IMR-90 (cell line): ENCODE measurements at regions not wholly inside any gene's neighbourhood (a gene's known extent, or its start where the extent isn't known, plus 50 kb on each side); places are given as distances from the start of the nearest gene placed in this dataset.

Experiments
- ATAC-seq: fragments of 200-7000 bp; cut with Tn5 transposase; 2 replicates; pipeline ENCODE4 v1.9.1; 2020; ENCODE audit warnings: low read depth, mild to moderate bottlenecking, moderate library complexity
- BruUV-seq: library from RNA; stranded (reverse); fragments of 400-500 nt; replicated peaks from 2 replicates; lab custom pipeline; 2021; lab: Mats Ljungman, UMichigan
- CTCF ChIA-PET: fragments of 300-600 bp; formaldehyde crosslinking; extraction: SDS; loops from one replicate; lab custom pipeline; 2021; ENCODE audit warnings: antibody characterized with exemption; lab: Yijun Ruan, JAX
- POLR2A ChIA-PET: fragments of 300-600 bp; sonication (Branson Sonifier 250); formaldehyde crosslinking; loops from one replicate; lab custom pipeline; 2022; ENCODE audit warnings: antibody characterized with exemption; ENCODE audit not compliant: unreplicated experiment; lab: Charles Lee
- DNase-seq: peaks from one replicate; pipeline ENCODE4 v3.0.0; 2013
- H2AFZ ChIP-seq: replicated peaks from 2 replicates; pipeline ENCODE3; 2013; ENCODE audit warnings: low read length, mild to moderate bottlenecking; ENCODE audit not compliant: poor library complexity
- H2AK5ac ChIP-seq: 2 replicates; pipeline ENCODE4 v1.6.1; 2013; ENCODE audit warnings: low read depth, low read length, inconsistent platforms
- H2AK9ac ChIP-seq: replicated peaks from 2 replicates; pipeline ENCODE3; 2013; ENCODE audit warnings: mild to moderate bottlenecking, low read depth, low read length, moderate library complexity; ENCODE audit not compliant: poor library complexity
- H2BK120ac ChIP-seq: 2 replicates; pipeline ENCODE4 v1.6.1; 2013; ENCODE audit warnings: low read depth, low read length, inconsistent platforms
- H2BK15ac ChIP-seq: 3 replicates; pipeline ENCODE4 v1.6.1; 2013; ENCODE audit warnings: low read depth, low read length, inconsistent platforms
- H2BK20ac ChIP-seq: 2 replicates; pipeline ENCODE4 v1.6.1; 2013; ENCODE audit warnings: low read depth, mild to moderate bottlenecking, inconsistent platforms, low read length, moderate library complexity
- H2BK5ac ChIP-seq: 2 replicates; pipeline ENCODE4 v1.6.1; 2013; ENCODE audit warnings: mild to moderate bottlenecking, low read depth, low read length, inconsistent platforms; ENCODE audit not compliant: poor library complexity, severe bottlenecking
- H3K14ac ChIP-seq: replicated peaks from 2 replicates; pipeline ENCODE4 v1.6.1; 2013; ENCODE audit warnings: low read depth, low read length, inconsistent platforms
- H3K18ac ChIP-seq: 2 replicates; pipeline ENCODE4 v1.6.1; 2013; ENCODE audit warnings: low read depth, low read length, control low read depth
- H3K23ac ChIP-seq: 2 replicates; pipeline ENCODE4 v1.6.1; 2013; ENCODE audit warnings: low read depth, low read length, inconsistent platforms
- H3K27ac ChIP-seq: 2 replicates; pipeline ENCODE4 v1.5.1; 2013; ENCODE audit warnings: mild to moderate bottlenecking, control low read depth, low read length; ENCODE audit not compliant: insufficient read depth
- H3K27me3 ChIP-seq: 2 replicates; pipeline ENCODE4 v1.6.1; 2013; ENCODE audit warnings: low read length; ENCODE audit not compliant: control insufficient read depth, insufficient read depth
- H3K36me3 ChIP-seq: 2 replicates; pipeline ENCODE4 v1.6.1; 2013; ENCODE audit warnings: low read length, mixed read lengths; ENCODE audit not compliant: control insufficient read depth, insufficient read depth
- H3K4ac ChIP-seq: 2 replicates; pipeline ENCODE4 v1.6.1; 2013; ENCODE audit warnings: low read depth, low read length, inconsistent platforms
- H3K4me1 ChIP-seq: 2 replicates; pipeline ENCODE4 v1.6.1; 2013; ENCODE audit warnings: low read length, mixed read lengths; ENCODE audit not compliant: control insufficient read depth, insufficient read depth
- H3K4me2 ChIP-seq: 2 replicates; pipeline ENCODE4 v1.6.1; 2013; ENCODE audit warnings: low read depth, mild to moderate bottlenecking, control low read depth, low read length, moderate library complexity
- H3K4me3 ChIP-seq: 2 replicates; pipeline ENCODE4 v1.5.1; 2013; ENCODE audit warnings: low read depth, mild to moderate bottlenecking, control low read depth, low read length, moderate library complexity; ENCODE audit not compliant: insufficient read depth
- H3K56ac ChIP-seq: 2 replicates; pipeline ENCODE4 v1.6.1; 2013; ENCODE audit warnings: low read length, inconsistent platforms; ENCODE audit not compliant: insufficient read depth; ENCODE audit errors: extremely low read depth
- H3K79me1 ChIP-seq, 2 experiments: 2 replicates each; pipeline ENCODE4 v1.6.1; 2013; ENCODE audit warnings: low read length in 2 of 2, inconsistent platforms in 1 of 2, low read depth in 1 of 2
- H3K9ac ChIP-seq: 2 replicates; pipeline ENCODE4 v1.6.1; 2013; ENCODE audit warnings: low read depth, low read length, control low read depth
- H3K9me1 ChIP-seq: 2 replicates; pipeline ENCODE4 v1.6.1; 2013; ENCODE audit warnings: low read length, inconsistent platforms; ENCODE audit not compliant: insufficient read depth
- H3K9me3 ChIP-seq: 2 replicates; pipeline ENCODE4 v1.6.1; 2013; ENCODE audit warnings: low read length; ENCODE audit not compliant: control insufficient read depth, insufficient read depth
- H4K20me1 ChIP-seq: 2 replicates; pipeline ENCODE4 v1.6.1; 2013; ENCODE audit warnings: low read length, inconsistent platforms; ENCODE audit not compliant: insufficient read depth
- H4K5ac ChIP-seq: 2 replicates; pipeline ENCODE4 v1.6.1; 2013; ENCODE audit warnings: mild to moderate bottlenecking, low read depth, low read length, control low read depth
- H4K8ac ChIP-seq, 2 experiments: 2 replicates each; pipeline ENCODE4 v1.6.1; 2013; ENCODE audit warnings: low read depth in 2 of 2, low read length in 2 of 2, control low read depth in 1 of 2, inconsistent platforms in 1 of 2
- H4K91ac ChIP-seq: 2 replicates; pipeline ENCODE4 v1.6.1; 2013; ENCODE audit warnings: low read depth, low read length, inconsistent platforms; ENCODE audit not compliant: insufficient read depth
- BHLHE40 ChIP-seq: fragments of 150-350 bp; IDR thresholded peaks from 2 replicates; pipeline ENCODE4 v1.6.1; 2016; ENCODE audit warnings: mild to moderate bottlenecking, low read depth, low read length
- CEBPB ChIP-seq: IDR thresholded peaks from 2 replicates; pipeline ENCODE4 v1.6.1; 2012; ENCODE audit warnings: low read depth, low read length, improper control_type of control experiment
- CHD1 ChIP-seq: IDR thresholded peaks from 2 replicates; pipeline ENCODE4 v1.6.1; 2012; ENCODE audit warnings: low read depth, low read length, improper control_type of control experiment
- CTCF ChIP-seq: conservative IDR thresholded peaks from 2 replicates; pipeline ENCODE4 v1.5.1; 2012; ENCODE audit warnings: mild to moderate bottlenecking, low read depth, low read length, improper control_type of control experiment
- ELK1 ChIP-seq: fragments of 150-350 bp; IDR thresholded peaks from 2 replicates; pipeline ENCODE4 v1.6.1; 2016; ENCODE audit warnings: low read depth, mild to moderate bottlenecking, low read length, moderate library complexity, borderline replicate concordance
- FOS ChIP-seq: fragments of 150-350 bp; IDR thresholded peaks from 2 replicates; pipeline ENCODE4 v1.6.1; 2016; ENCODE audit warnings: low read depth, low read length
- MAFK ChIP-seq: IDR thresholded peaks from 2 replicates; pipeline ENCODE4 v1.6.1; 2012; ENCODE audit warnings: low read depth, low read length, improper control_type of control experiment
- MAZ ChIP-seq: IDR thresholded peaks from 2 replicates; pipeline ENCODE4 v1.6.1; 2012; ENCODE audit warnings: low read depth, mild to moderate bottlenecking, low read length, improper control_type of control experiment, moderate library complexity, borderline replicate concordance
- MXI1 ChIP-seq: IDR thresholded peaks from 2 replicates; pipeline ENCODE4 v1.6.1; 2012; ENCODE audit warnings: low read depth, mild to moderate bottlenecking, low read length, moderate library complexity, borderline replicate concordance
- NFE2L2 ChIP-seq: fragments of 150-350 bp; IDR thresholded peaks from 2 replicates; pipeline ENCODE4 v1.6.1; 2016; ENCODE audit warnings: low read depth, mild to moderate bottlenecking, low read length
- POLR2A ChIP-seq: IDR thresholded peaks from 2 replicates; pipeline ENCODE4 v1.6.1; 2012; ENCODE audit warnings: mild to moderate bottlenecking, low read depth, low read length
- RAD21 ChIP-seq: IDR thresholded peaks from 2 replicates; pipeline ENCODE4 v1.6.1; 2012; ENCODE audit warnings: low read length, improper control_type of control experiment
- RCOR1 ChIP-seq: IDR thresholded peaks from 2 replicates; pipeline ENCODE4 v1.6.1; 2012; ENCODE audit warnings: mild to moderate bottlenecking, low read length, improper control_type of control experiment; ENCODE audit not compliant: insufficient replicate concordance
- RFX5 ChIP-seq: IDR thresholded peaks from 2 replicates; pipeline ENCODE4 v1.8.0; 2012; ENCODE audit warnings: low read depth, mild to moderate bottlenecking, low read length, moderate library complexity
- SMC3 ChIP-seq: fragments of 150-350 bp; IDR thresholded peaks from 2 replicates; pipeline ENCODE4 v1.6.1; 2016; ENCODE audit warnings: low read depth, mild to moderate bottlenecking, antibody characterized with exemption, low read length, moderate library complexity
- USF2 ChIP-seq: fragments of 150-350 bp; IDR thresholded peaks from 2 replicates; pipeline ENCODE4 v1.6.1; 2017; ENCODE audit warnings: mild to moderate bottlenecking, antibody characterized with exemption, low read length, low read depth
- WGBS, 2 experiments: methylation state at CpG; one replicate each; pipeline versions ENCODE4 v1.1.5 to v1.1.7; 2013; ENCODE audit warnings: missing lambda C conversion rate in 2 of 2; ENCODE audit not compliant: insufficient read length in 1 of 2; ENCODE audit errors: extremely low coverage in 2 of 2; 5-methylcytosine and 5-hydroxymethylcytosine counted together
- dilution Hi-C: fragments of 300-500 bp; cut with HindIII; formaldehyde crosslinking; loops from one replicate; pipeline ENCODE4 v1.14.3; 2018; ENCODE audit warnings: low sequenced_read_pairs; ENCODE audit not compliant: unreplicated experiment
- in situ Hi-C: fragments of 300-500 bp; cut with MboI; formaldehyde crosslinking; loops from 3 replicates; pipeline ENCODE4 v1.14.3; 2019; ENCODE audit warnings: low sequenced_read_pairs, inconsistent platforms, mixed read lengths
- intact Hi-C: fragments of 100-400 bp; cut with micrococcal nuclease; formaldehyde crosslinking; loops from 2 replicates; pipeline ENCODE4 v1.10.0; 2022

- Histone ChIP-seq H4K8ac (no peak overlapping the region; a peak in 1 of 4 replicates), H3K4ac (peak overlapping the region; percentile 43; the same call in 1 of the 2 replicates), H3K27me3 (no peaks in the 10 kb centered on the region), H2BK120ac (peak overlapping the region; percentile 41; the same call in 1 of the 2 replicates), H3K4me1 (peaks cover 6% of the 10 kb centered on the region), H3K4me2 (no peak overlapping the region), H3K4me3 (no peak overlapping the region), H2AK5ac (peak overlapping the region; percentile 43; the same call in 1 of the 2 replicates), H2AFZ (no peak overlapping the region), H3K9ac (no peak overlapping the region), H3K23ac (no peak overlapping the region), H3K18ac (peak overlapping the region; percentile 74; the same call in 1 of the 2 replicates), H3K56ac (no peak overlapping the region), H3K14ac (no peak overlapping the region; the same call in 1 of the 2 replicates), H3K36me3 (no peaks in the 10 kb centered on the region), H2BK5ac (no peak overlapping the region), H3K79me1 (no peaks in the 10 kb centered on the region), H3K9me3 (no peaks in the 10 kb centered on the region), H2AK9ac (no peak overlapping the region), H3K9me1 (peaks cover 3% of the 10 kb centered on the region; the same call in 1 of the 2 replicates), H4K20me1 (no peaks in the 10 kb centered on the region), H4K91ac (no peak overlapping the region; the same call in 1 of the 2 replicates), H2BK15ac (peak overlapping the region; percentile 44; the same call in 1 of the 3 replicates), H2BK20ac (peak overlapping the region; percentile 26; the same call in 1 of the 2 replicates), H3K27ac (no peak overlapping the region), H4K5ac (0 out of 2 replicates have a peak overlapping the region, but pooled peaks have one; percentile 64)
- DNase-seq (no peak), ATAC-seq (no peak)
- no CpG with 5 or more reads among the region's 3 CpGs for WGBS, 2 experiments
- intact Hi-C loops: no loop called here
- ChIA-PET POLR2A (interaction anchor here (0.9 kb wide), 1 partner anchor 13 kb away, joined by 3 read pairs; no protein-coding TSS in a partner anchor), CTCF (interaction anchor here (1.6 kb wide), 1 partner anchor 75 kb away, joined by 4 read pairs; no protein-coding TSS in a partner anchor)
- in situ Hi-C loops: no loop called here
- dilution Hi-C loops: no loop called here
- no TSS peak for BruUV-seq
- no peak for TF ChIP-seq NFE2L2
- TF ChIP-seq MXI1: no peak
- no peak for TF ChIP-seq RCOR1
- TF ChIP-seq BHLHE40: no peak
- no peak for TF ChIP-seq ELK1
- TF ChIP-seq RAD21: no peak
- TF ChIP-seq RFX5: no peak
- no peak for TF ChIP-seq USF2
- TF ChIP-seq POLR2A: no peak
- no peak for TF ChIP-seq CHD1
- no peak for TF ChIP-seq CEBPB
- TF ChIP-seq FOS: no peak
- no peak for TF ChIP-seq SMC3
- TF ChIP-seq CTCF: no peak
- TF ChIP-seq MAFK: no peak
- no peak for TF ChIP-seq MAZ
Observed at GRCh38 chr2:217090884-217091283, 231.0 kb upstream of the TNP1 start.
